Heart left ventricle (tissue), 13 donors: ENCODE measurements at regions not wholly inside any gene's neighbourhood (a gene's known extent, or its start where the extent isn't known, plus 50 kb on each side); places are given as distances from the start of the nearest gene placed in this dataset.
A peak's percentile ranks its signal among the peaks of the same experiment; 100 is the strongest.

Experiments used
- POLR2A ChIP-seq, 2 donors: fragments of 450-650 bp; IDR thresholded peaks; one replicate each; pipeline ENCODE4 v1.6.1; 2017; ENCODE audit warnings: antibody characterized with exemption in 2 of 2, mild to moderate bottlenecking in 2 of 2, moderate library complexity in 2 of 2
- TF ChIP-seq, protein P1 (sequence below), 12 donors: fragments of 200-600 bp; sonication (generic) in 4 of 12; IDR thresholded peaks; one replicate each; pipeline versions ENCODE4 v1.5.0 to v1.8.0; 2018 to 2022; ENCODE audit warnings: antibody characterized with exemption in 12 of 12, mild to moderate bottlenecking in 5 of 12
- donor health status: ischemic (EF 13 %, LVEDD 7.1; RV severe dilation, severe dysfunction).
- donor health status: DM: no; HTN: yes; CAD: no.
- donor health status: DM: no; HTN: no; CAD: no.
- donor health status: ischemic (EF 25% LVEDD 6.9; RV normal size, moderate dysfunction).
- donor health status: ischemic (EF 25% LVEDD 5.7; RV mildly dilated, moderate dysfunction).
- donor health status: ischemic (EF 35%, LVEDD 5.7; RV mildly dilated, moderate dysfunction).
- donor health status: nonischemic (EF 11% LVEDD 7.7; RV severe dilation, severe dysfunction).
- donor health status: DM: yes; HTN: yes; CAD: no.
- donor health status: PGD.
- donor health status: ischemic (EF 29% LVEDD 5.4; RV normal size, mild dysfunction).
- donor health status: nonischemic (EF 23%, LVEDD 6.1; RV moderate dilation, normal function).

DNA sequence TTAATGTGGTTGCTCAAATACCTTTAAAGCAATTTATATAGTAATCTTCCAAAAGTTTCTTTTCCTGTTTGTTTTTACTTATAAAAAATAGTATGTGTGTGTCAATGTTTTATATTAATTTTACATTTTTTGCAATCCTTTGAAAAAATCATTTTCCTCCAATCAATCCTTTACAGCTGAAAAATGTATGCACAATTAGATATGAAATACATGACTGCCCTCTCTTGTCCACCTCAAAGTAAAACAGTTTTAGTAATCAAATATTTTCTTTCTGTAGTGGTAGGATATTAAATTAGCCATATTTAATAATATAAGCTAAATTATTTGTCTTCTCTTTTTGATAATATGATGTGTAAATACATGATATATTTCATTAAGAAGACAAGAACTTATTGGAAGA is 269.9 kb downstream of the ADAMTS20 start:
- TF ChIP-seq, protein P1, sequence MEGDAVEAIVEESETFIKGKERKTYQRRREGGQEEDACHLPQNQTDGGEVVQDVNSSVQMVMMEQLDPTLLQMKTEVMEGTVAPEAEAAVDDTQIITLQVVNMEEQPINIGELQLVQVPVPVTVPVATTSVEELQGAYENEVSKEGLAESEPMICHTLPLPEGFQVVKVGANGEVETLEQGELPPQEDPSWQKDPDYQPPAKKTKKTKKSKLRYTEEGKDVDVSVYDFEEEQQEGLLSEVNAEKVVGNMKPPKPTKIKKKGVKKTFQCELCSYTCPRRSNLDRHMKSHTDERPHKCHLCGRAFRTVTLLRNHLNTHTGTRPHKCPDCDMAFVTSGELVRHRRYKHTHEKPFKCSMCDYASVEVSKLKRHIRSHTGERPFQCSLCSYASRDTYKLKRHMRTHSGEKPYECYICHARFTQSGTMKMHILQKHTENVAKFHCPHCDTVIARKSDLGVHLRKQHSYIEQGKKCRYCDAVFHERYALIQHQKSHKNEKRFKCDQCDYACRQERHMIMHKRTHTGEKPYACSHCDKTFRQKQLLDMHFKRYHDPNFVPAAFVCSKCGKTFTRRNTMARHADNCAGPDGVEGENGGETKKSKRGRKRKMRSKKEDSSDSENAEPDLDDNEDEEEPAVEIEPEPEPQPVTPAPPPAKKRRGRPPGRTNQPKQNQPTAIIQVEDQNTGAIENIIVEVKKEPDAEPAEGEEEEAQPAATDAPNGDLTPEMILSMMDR (IDR thresholded peaks at IDR 0.05) = peak in 10 of 12 donors; percentile 10 to 65 (median 50)
- TF ChIP-seq POLR2A (IDR thresholded peaks at IDR 0.05) = no peak
